ENCODE measurements at regions not wholly inside any gene's neighbourhood (a gene's known extent, or its start where the extent isn't known, plus 50 kb on each side); places are given as distances from the start of the nearest gene placed in this dataset.

- no peak for TF ChIP-seq CTCF (conservative IDR thresholded peaks at IDR 0.05; ENCODE audit: low read depth in 2 of 2)
- TF ChIP-seq EZH2 (IDR thresholded peaks at IDR 0.05; ENCODE audit: low read depth, unreplicated experiment), result no peak
Measured at GRCh38 chr1:240030236-240030635, 61.4 kb upstream of the FMN2 start.

Measured in GM23338 (cell line).